Fibroblast of lung (primary cell): ENCODE measurements at regions not wholly inside any gene's neighbourhood (a gene's known extent, or its start where the extent isn't known, plus 50 kb on each side); places are given as distances from the start of the nearest gene placed in this dataset.

Experiments used
- DNase-seq, 2 donors: peaks; one replicate each; pipeline versions ENCODE4 v3.0.0 to v3.0.0-alpha.2; 2010; ENCODE audit warnings: low read depth in 2 of 2
- H2AFZ ChIP-seq: 2 replicates; pipeline ENCODE4 v1.5.1; 2012; ENCODE audit warnings: low read length, control low read depth, inconsistent platforms
- H3K27ac ChIP-seq: 2 replicates; pipeline ENCODE4 v1.5.1; 2011; ENCODE audit warnings: low read length, control low read depth; ENCODE audit not compliant: insufficient read depth
- H3K27me3 ChIP-seq: 2 replicates; pipeline ENCODE4 v1.5.1; 2011; ENCODE audit warnings: mild to moderate bottlenecking, low read length; ENCODE audit not compliant: control insufficient read depth, insufficient read depth
- H3K36me3 ChIP-seq: 2 replicates; pipeline ENCODE4 v1.5.1; 2011; ENCODE audit warnings: low read length; ENCODE audit not compliant: control insufficient read depth, insufficient read depth
- H3K4me1 ChIP-seq: 2 replicates; pipeline ENCODE4 v1.5.1; 2011; ENCODE audit warnings: low read length; ENCODE audit not compliant: control insufficient read depth, insufficient read depth; ENCODE audit errors: extremely low read depth
- H3K4me2 ChIP-seq: 2 replicates; pipeline ENCODE4 v1.5.1; 2011; ENCODE audit warnings: low read length, control low read depth; ENCODE audit not compliant: insufficient read depth; ENCODE audit errors: extremely low read depth
- H3K4me3 ChIP-seq, 4 experiments: fragments of 200-600 bp in 1 of 4; sonication (generic) in 1 of 4; replicated peaks in 1 of 4; 2 replicates each; pipeline ENCODE4 v1.5.1; 2011 to 2016; ENCODE audit warnings: low read length in 4 of 4, low read depth in 3 of 4, mild to moderate bottlenecking in 3 of 4, control low read depth in 2 of 4, inconsistent platforms in 1 of 4, mixed read lengths in 1 of 4; ENCODE audit not compliant: insufficient read depth in 1 of 4; ENCODE audit errors: control extremely low read depth in 1 of 4
- H3K79me2 ChIP-seq: 2 replicates; pipeline ENCODE4 v1.5.1; 2012; ENCODE audit warnings: mild to moderate bottlenecking, low read length, inconsistent platforms; ENCODE audit not compliant: control insufficient read depth, insufficient read depth
- H3K9ac ChIP-seq: 2 replicates; pipeline ENCODE4 v1.5.1; 2011; ENCODE audit warnings: mild to moderate bottlenecking, low read length, control low read depth; ENCODE audit not compliant: insufficient read depth
- H3K9me3 ChIP-seq: 2 replicates; pipeline ENCODE4 v1.5.1; 2012; ENCODE audit warnings: low read depth, low read length; ENCODE audit not compliant: control insufficient read depth, insufficient read depth
- H4K20me1 ChIP-seq: 2 replicates; pipeline ENCODE4 v1.5.1; 2011; ENCODE audit warnings: low read length; ENCODE audit not compliant: control insufficient read depth, insufficient read depth; ENCODE audit errors: extremely low read depth
- EZH2 ChIP-seq: IDR thresholded peaks from 2 replicates; pipeline ENCODE4 v1.5.1; 2012; ENCODE audit warnings: low read length, control low read depth, mild to moderate bottlenecking; ENCODE audit errors: missing control alignments
- TF ChIP-seq, protein P1 (sequence below), 2 donors: IDR thresholded peaks in 1 of 2; conservative IDR thresholded peaks in 1 of 2; 1 replicate in 1 of 2; 2 replicates in 1 of 2; pipeline ENCODE4 v1.5.1; 2011 to 2012; ENCODE audit warnings: low read length in 2 of 2, control low read depth in 1 of 2, inconsistent platforms in 1 of 2, low read depth in 1 of 2, mild to moderate bottlenecking in 1 of 2

DNA sequence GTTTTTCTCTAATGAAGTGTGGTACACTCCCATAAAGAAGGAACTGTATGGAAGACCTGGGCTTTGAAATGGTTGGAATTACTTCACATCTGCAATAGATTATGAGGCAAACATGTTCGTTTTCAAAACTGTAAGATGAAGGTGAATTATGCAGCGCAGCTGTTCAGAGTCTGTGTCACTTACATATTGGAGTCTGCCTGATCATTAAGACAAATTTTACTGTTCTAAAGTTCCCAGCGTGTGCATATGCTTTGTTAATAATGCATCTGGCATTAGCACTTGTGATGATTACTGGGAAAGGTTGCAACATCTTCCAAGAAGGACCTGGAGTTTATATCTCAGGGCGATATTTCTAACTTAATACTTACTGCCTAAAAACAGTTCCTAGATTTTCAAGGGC is 255.2 kb upstream of the ZC3H12C start:
- no peak overlapping the region for H3K4me3 ChIP-seq
- no peaks in the 10 kb centered on the region for H3K79me2 ChIP-seq

DNA sequence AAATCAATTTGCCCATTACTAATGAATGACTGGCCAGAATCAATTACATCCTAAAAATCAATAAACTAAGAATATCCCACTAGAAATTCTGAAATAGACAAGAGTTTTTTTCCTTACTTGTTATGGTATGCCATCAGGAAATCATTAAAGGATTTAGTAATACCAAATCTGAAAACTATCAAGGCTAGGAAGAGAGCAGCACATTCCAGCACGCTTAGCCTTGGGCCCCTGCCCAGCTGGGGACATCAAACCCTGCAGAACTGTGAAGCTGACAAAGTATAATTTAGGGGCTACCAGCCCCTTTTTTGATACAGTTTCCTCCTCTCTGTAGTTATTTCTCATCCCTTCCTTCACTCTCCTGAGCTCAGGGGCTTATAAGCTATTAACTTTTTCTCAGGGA is 247.8 kb upstream of the ZC3H12C start:
- DNase-seq: no peak

More for the DNA sequence above, 255.2 kb upstream of the ZC3H12C start:
- Histone ChIP-seq H3K4me2 (no peak overlapping the region), H3K36me3 (no peaks in the 10 kb centered on the region), H2AFZ (no peak overlapping the region), H3K9me3 (no peaks in the 10 kb centered on the region), H3K4me1 (no peaks in the 10 kb centered on the region), H4K20me1 (no peaks in the 10 kb centered on the region), H3K27ac (no peak overlapping the region), H3K9ac (no peak overlapping the region), H3K27me3 (no peaks in the 10 kb centered on the region)
- TF ChIP-seq, protein P1, sequence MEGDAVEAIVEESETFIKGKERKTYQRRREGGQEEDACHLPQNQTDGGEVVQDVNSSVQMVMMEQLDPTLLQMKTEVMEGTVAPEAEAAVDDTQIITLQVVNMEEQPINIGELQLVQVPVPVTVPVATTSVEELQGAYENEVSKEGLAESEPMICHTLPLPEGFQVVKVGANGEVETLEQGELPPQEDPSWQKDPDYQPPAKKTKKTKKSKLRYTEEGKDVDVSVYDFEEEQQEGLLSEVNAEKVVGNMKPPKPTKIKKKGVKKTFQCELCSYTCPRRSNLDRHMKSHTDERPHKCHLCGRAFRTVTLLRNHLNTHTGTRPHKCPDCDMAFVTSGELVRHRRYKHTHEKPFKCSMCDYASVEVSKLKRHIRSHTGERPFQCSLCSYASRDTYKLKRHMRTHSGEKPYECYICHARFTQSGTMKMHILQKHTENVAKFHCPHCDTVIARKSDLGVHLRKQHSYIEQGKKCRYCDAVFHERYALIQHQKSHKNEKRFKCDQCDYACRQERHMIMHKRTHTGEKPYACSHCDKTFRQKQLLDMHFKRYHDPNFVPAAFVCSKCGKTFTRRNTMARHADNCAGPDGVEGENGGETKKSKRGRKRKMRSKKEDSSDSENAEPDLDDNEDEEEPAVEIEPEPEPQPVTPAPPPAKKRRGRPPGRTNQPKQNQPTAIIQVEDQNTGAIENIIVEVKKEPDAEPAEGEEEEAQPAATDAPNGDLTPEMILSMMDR (conservative IDR thresholded peaks at IDR 0.05 in 1 of 2, IDR thresholded peaks at IDR 0.05 in 1 of 2; ENCODE audit: low read depth in 1 of 2, low read length in 2 of 2): no peak
- no peak for TF ChIP-seq EZH2
- DNase-seq: no peak

DNA sequence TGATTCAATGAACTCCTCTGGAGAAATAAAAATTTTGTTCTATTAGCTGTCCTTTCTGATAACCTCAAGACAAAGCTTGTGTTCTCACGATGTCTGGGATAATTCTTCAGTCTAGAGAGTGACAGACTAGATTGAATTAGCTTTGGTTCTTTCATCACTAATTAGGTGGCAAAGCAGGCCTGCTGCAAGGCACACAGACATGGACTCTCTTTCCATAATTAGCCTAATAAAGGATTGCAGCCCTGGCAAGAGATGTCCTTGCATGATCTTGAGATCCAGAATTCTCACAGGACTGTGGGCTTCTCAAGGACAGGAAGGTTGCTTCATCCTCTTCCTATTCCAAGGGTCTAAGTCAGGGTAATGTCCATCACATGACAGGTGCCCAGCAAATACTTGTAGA is 245.6 kb upstream of the ZC3H12C start:
- Histone ChIP-seq H3K9ac (no peak overlapping the region), H3K36me3 (no peaks in the 10 kb centered on the region), H3K9me3 (no peaks in the 10 kb centered on the region), H3K79me2 (no peaks in the 10 kb centered on the region), H3K4me1 (no peaks in the 10 kb centered on the region), H3K27ac (no peak overlapping the region), H4K20me1 (no peaks in the 10 kb centered on the region), H3K4me3 (no peak overlapping the region), H3K4me2 (no peak overlapping the region), H3K27me3 (no peaks in the 10 kb centered on the region), H2AFZ (no peak overlapping the region)
- no peak for TF ChIP-seq EZH2
- TF ChIP-seq, protein P1 (conservative IDR thresholded peaks at IDR 0.05 in 1 of 2, IDR thresholded peaks at IDR 0.05 in 1 of 2; ENCODE audit: low read depth in 1 of 2, low read length in 2 of 2): no peak
- no peak for DNase-seq

More for the DNA sequence above, 247.8 kb upstream of the ZC3H12C start:
- H3K4me1 ChIP-seq: no peaks in the 10 kb centered on the region
- TF ChIP-seq EZH2: no peak
- TF ChIP-seq, protein P1 (conservative IDR thresholded peaks at IDR 0.05 in 1 of 2, IDR thresholded peaks at IDR 0.05 in 1 of 2; ENCODE audit: low read depth in 1 of 2, low read length in 2 of 2): no peak
- H3K27me3 ChIP-seq: no peaks in the 10 kb centered on the region
- H3K9me3 ChIP-seq: no peaks in the 10 kb centered on the region
- H3K4me2 ChIP-seq: no peak overlapping the region
- H4K20me1 ChIP-seq: no peaks in the 10 kb centered on the region
- H3K36me3 ChIP-seq: no peaks in the 10 kb centered on the region
- H3K4me3 ChIP-seq: no peak overlapping the region
- no peak overlapping the region for H2AFZ ChIP-seq
- no peaks in the 10 kb centered on the region for H3K79me2 ChIP-seq
- no peak overlapping the region for H3K27ac ChIP-seq
- no peak overlapping the region for H3K9ac ChIP-seq
